Ishikawa (cell line): ENCODE measurements at regions not wholly inside any gene's neighbourhood (a gene's known extent, or its start where the extent isn't known, plus 50 kb on each side); places are given as distances from the start of the nearest gene placed in this dataset.

ENCODE experiments used
- CEBPB ChIP-seq: IDR thresholded peaks from 2 replicates; pipeline ENCODE4 v1.6.1; 2012
- CREB1 ChIP-seq: IDR thresholded peaks from 2 replicates; pipeline ENCODE4 v1.6.1; 2012; ENCODE audit warnings: low read depth
- EGR1 ChIP-seq: IDR thresholded peaks from 2 replicates; pipeline ENCODE4 v1.6.1; 2012
- EP300 ChIP-seq: IDR thresholded peaks from 2 replicates; pipeline ENCODE4 v1.6.1; 2012; ENCODE audit warnings: borderline replicate concordance
- FOXM1 ChIP-seq: IDR thresholded peaks from 2 replicates; pipeline ENCODE4 v1.6.1; 2012; ENCODE audit warnings: low read depth, borderline replicate concordance
- NFIC ChIP-seq: IDR thresholded peaks from 2 replicates; pipeline ENCODE4 v1.6.1; 2012
- RAD21 ChIP-seq: IDR thresholded peaks from 2 replicates; pipeline ENCODE4 v1.6.1; 2012; ENCODE audit warnings: low read depth
- TAF1 ChIP-seq: IDR thresholded peaks from 2 replicates; pipeline ENCODE4 v1.6.1; 2012; ENCODE audit warnings: low read depth, mild to moderate bottlenecking
- TCF12 ChIP-seq: IDR thresholded peaks from 2 replicates; pipeline ENCODE4 v1.6.1; 2012; ENCODE audit warnings: low read depth
- TEAD4 ChIP-seq: IDR thresholded peaks from 2 replicates; pipeline ENCODE4 v1.6.1; 2012
- YY1 ChIP-seq: IDR thresholded peaks from 2 replicates; pipeline ENCODE4 v1.6.1; 2012; ENCODE audit warnings: low read depth
- ZBTB7A ChIP-seq: IDR thresholded peaks from 2 replicates; pipeline ENCODE4 v1.6.1; 2012; ENCODE audit warnings: low read depth
- TF ChIP-seq, protein P1 (sequence below): IDR thresholded peaks from 2 replicates; pipeline ENCODE4 v1.6.1; 2012
- TF ChIP-seq, protein P2 (sequence below): IDR thresholded peaks from 2 replicates; pipeline ENCODE4 v1.6.1; 2012
- TF ChIP-seq, protein P3 (sequence below): IDR thresholded peaks from 2 replicates; pipeline ENCODE4 v1.6.1; 2012; ENCODE audit warnings: low read depth, mild to moderate bottlenecking

DNA sequence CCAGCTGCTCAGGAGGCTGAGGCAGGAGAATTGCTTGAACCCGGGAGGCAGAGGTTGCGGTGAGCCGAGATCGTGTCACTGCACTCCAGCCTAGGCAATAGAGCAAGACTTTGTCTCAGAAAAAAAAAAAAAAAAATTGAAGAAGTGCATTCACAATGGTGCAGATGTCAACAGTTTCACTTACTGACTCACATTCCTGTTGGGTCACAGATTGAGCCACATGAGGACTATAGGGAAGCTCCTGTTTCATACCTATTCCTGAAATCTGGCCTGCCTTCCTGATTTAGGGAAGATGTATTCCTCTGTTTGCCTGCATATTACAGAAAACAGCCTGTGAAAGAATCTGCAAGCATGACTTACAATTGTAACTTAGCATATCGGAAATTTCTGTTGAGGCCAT, 78.2 kb downstream of the AKR1C4 start:
- no peak for TF ChIP-seq YY1
- no peak for TF ChIP-seq CEBPB
- no peak for TF ChIP-seq ZBTB7A
- TF ChIP-seq TAF1, result no peak
- TF ChIP-seq FOXM1, result no peak
- no peak for TF ChIP-seq CREB1
- no peak for TF ChIP-seq TCF12
- no peak for TF ChIP-seq NFIC

DNA sequence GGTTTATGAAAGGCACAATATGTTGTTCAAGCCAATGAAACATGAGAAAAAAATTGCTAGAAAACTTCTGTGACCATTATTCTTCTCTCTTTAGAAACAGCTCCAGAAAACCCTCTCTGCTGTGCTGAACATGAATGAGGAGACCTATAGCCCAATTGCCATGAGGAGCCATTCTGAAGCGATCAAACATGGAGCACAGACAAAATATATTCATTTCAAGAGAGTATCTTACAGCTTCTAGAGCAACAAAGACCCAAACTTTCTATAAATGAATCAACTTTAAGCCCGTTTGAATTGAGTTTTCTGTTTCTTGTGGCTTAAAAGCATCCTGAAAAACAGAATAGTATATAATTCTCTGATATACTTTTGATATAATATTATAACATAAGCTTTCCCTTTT, 83.4 kb upstream of the UCN3 start:
- no peak for TF ChIP-seq TEAD4
- TF ChIP-seq, protein P1, sequence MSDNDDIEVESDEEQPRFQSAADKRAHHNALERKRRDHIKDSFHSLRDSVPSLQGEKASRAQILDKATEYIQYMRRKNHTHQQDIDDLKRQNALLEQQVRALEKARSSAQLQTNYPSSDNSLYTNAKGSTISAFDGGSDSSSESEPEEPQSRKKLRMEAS, result no peak
- TF ChIP-seq CREB1, result no peak
- TF ChIP-seq TCF12, result no peak

DNA sequence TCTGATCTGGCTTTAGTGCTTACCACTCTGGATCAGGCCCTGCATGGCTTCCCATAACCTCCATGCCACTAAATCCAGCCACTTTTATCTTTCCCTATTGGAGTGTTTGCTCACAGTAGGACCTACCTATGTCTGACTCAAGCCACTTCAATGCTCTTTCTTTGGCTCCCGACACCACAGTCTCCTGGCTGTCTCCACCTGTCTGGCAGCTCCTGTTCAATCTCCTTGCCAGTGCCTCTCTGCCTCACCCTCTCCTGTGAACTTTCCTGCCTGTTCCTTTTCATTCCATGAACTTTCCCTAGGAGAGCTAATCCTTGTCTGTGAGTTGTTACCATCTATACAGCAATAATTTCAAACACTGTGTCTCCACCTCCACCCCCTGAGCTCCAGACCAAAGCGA, 82.6 kb upstream of the UCN3 start:
- no peak for TF ChIP-seq FOXM1
- no peak for TF ChIP-seq CREB1
- TF ChIP-seq TEAD4, result no peak
- TF ChIP-seq YY1, result no peak

DNA sequence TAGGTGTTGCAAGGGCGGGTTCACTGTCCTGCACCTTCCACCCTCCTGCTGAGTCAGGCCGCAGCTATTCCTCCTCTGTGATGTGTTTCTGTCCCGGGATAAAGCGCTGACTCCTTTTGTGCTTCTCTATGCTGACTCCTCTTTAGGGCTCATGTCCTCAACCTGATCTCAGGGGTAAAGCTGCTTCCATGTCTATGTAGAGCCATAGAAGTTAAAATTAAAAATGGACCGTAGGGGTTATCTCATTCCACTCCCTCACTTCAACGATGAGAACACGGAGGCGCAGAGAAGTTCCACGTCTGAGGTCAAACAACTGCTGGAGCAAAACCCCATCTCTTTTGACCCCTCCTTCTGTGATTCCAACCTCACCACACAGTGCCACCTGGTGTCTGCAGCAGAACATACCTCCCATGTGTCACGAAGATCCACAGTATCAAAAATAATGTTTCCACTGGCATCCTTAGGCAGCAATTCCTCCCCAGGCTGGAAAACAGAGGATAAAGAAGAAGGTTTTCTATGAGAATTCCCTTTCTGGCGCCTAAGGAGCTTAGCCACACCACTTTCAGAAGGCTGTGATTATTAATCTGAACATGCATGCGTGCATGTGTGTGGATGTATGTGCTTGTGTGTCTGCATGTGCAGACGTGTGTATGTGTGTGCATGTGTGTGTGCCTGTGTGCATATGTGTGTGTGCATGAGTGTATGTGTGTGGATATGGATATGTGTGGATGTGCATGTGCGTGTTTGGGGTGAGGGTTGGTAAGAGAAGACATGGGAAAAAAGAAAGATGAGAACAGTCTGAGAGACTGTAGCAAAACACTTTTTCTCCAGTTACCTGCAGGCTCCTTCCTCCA, 81.2 kb upstream of the UCN3 start:
- TF ChIP-seq RAD21, result peak; percentile 77
- TF ChIP-seq, protein P1, result no peak
- TF ChIP-seq, protein P2, sequence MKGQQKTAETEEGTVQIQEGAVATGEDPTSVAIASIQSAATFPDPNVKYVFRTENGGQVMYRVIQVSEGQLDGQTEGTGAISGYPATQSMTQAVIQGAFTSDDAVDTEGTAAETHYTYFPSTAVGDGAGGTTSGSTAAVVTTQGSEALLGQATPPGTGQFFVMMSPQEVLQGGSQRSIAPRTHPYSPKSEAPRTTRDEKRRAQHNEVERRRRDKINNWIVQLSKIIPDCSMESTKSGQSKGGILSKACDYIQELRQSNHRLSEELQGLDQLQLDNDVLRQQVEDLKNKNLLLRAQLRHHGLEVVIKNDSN, result no peak

DNA sequence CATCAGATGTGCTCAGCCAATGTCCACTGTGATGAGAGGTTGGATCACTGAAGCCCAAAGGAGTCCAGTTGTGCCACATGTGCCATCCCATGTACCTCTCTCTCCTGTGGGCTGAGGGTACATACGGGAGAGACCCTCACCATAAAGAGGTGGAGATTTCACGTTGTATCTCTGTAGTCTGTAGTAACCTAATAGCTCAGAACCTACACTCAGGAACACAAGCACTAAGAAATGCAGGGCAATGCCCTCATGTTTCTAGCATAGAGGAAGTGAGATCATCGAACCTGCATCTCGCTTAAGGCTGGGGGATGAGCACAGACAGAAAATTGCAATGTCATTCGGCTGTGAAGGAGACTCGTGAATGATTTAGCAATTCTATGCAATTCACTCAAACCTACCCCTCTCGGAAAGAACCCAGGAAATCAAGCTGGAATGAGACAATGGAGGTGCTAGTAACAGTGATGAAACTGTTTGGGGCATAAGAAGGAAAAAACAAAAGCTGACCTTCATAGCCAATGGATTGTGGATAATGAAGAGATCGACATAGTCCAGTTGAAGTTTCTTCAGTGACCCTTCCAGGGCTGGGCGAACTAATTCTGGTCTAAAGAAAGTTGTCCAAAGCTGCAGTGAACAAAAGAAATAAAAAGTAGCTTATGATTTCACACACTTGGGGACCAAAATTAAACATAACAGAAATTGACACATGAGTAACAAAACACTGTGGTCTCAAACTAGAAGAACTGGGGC, 80.3 kb upstream of the UCN3 start:
- no peak for TF ChIP-seq ZBTB7A
- TF ChIP-seq, protein P1, result no peak
- no peak for TF ChIP-seq CEBPB
- TF ChIP-seq RAD21, result no peak
- no peak for TF ChIP-seq YY1
- TF ChIP-seq FOXM1, result no peak

DNA sequence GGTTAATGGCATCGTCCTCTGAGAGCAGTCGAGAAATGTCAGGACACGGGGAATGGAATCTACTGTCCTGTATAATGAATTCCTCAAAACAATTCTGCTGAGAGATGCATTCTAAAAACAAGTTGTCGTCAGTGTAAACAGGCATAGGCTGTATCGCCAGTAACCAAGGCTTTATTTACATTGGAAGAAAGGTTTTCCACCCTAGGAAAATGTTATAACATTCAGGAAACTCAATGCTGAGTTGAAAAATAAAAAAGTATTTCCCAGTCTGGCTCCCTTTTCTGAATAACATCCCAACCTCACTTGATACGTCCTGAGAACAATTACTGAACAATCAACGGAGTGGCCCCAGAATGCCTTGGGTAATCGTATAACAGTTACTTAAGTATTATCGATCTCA, 79.6 kb upstream of the UCN3 start:
- TF ChIP-seq, protein P2, result no peak
- TF ChIP-seq TCF12 (no peak), YY1 (no peak), CEBPB (no peak), EP300 (no peak), ZBTB7A (no peak), TEAD4 (no peak), RAD21 (no peak), CREB1 (no peak), EGR1 (no peak), TAF1 (no peak)
- TF ChIP-seq, protein P1, result no peak
- TF ChIP-seq, protein P3, sequence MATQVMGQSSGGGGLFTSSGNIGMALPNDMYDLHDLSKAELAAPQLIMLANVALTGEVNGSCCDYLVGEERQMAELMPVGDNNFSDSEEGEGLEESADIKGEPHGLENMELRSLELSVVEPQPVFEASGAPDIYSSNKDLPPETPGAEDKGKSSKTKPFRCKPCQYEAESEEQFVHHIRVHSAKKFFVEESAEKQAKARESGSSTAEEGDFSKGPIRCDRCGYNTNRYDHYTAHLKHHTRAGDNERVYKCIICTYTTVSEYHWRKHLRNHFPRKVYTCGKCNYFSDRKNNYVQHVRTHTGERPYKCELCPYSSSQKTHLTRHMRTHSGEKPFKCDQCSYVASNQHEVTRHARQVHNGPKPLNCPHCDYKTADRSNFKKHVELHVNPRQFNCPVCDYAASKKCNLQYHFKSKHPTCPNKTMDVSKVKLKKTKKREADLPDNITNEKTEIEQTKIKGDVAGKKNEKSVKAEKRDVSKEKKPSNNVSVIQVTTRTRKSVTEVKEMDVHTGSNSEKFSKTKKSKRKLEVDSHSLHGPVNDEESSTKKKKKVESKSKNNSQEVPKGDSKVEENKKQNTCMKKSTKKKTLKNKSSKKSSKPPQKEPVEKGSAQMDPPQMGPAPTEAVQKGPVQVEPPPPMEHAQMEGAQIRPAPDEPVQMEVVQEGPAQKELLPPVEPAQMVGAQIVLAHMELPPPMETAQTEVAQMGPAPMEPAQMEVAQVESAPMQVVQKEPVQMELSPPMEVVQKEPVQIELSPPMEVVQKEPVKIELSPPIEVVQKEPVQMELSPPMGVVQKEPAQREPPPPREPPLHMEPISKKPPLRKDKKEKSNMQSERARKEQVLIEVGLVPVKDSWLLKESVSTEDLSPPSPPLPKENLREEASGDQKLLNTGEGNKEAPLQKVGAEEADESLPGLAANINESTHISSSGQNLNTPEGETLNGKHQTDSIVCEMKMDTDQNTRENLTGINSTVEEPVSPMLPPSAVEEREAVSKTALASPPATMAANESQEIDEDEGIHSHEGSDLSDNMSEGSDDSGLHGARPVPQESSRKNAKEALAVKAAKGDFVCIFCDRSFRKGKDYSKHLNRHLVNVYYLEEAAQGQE, result no peak

DNA sequence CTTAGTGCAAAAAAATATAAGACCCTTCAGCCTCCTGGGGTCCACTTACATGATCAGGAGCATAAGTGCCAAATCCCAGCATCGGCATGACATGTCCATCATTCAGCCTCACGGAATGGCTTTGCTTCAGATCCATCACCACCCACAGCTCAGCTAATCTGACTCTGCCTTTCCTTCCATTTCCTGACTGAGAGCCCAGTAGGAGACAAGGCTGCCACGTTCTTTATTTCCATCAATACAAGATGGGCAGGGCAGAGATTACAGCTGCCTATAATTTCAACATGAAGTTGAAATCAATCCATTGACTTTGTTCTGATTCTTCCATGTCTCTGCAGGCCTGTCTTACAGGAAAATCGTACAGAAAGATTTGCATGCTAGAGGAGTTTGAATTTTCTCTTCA, 76.4 kb upstream of the UCN3 start:
- TF ChIP-seq FOXM1 (no peak), NFIC (no peak), TAF1 (no peak), TEAD4 (no peak)
- TF ChIP-seq, protein P2, result no peak
